ENCODE measurements at regions not wholly inside any gene's neighbourhood (a gene's known extent, or its start where the extent isn't known, plus 50 kb on each side); places are given as distances from the start of the nearest gene placed in this dataset.
A peak's percentile ranks its signal among the peaks of the same experiment; 100 is the strongest.

- no peak overlapping the region for H3K4me3 Mint-ChIP-seq
- no peak for DNase-seq (ENCODE audit: low spot score in 2 of 2)
- peaks cover 9% of the 10 kb centered on the region for H3K9me3 Mint-ChIP-seq
- H3K36me3 Mint-ChIP-seq: no peaks in the 10 kb centered on the region
- H3K4me1 Mint-ChIP-seq: no peaks in the 10 kb centered on the region
- ATAC-seq: no peak
- H3K27ac Mint-ChIP-seq: no peak overlapping the region
Observed at GRCh38 chr13:84553227-84553626, 671.0 kb upstream of the SLITRK1 start.

DNA sequence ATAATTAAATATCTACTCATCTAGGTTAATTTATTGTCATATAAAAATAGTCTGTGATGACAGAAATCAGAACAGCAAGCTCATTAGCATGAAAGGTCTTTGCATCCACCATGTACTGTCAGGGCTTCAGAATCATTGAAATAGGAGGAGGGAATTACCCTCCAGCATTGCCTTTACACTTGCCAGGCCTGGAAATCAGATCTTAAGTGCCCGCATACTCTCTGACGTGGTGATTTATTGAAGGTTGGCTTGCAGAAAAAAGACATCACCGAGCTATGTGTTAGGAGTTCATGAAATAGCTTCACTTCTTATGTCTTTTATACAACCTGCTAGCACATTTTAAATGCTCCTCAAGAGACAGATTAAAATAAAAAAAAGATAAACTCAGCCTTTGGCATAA lies 661.7 kb upstream of the SLITRK1 start:
- no peaks in the 10 kb centered on the region for H3K4me1 Mint-ChIP-seq

GRCh38 chr13:84542348-84542747 lies 660.1 kb upstream of the SLITRK1 start:
- H3K4me3 Mint-ChIP-seq: no peak overlapping the region
- no peaks in the 10 kb centered on the region for H3K9me3 Mint-ChIP-seq
- H3K27ac Mint-ChIP-seq: no peak overlapping the region
- H3K4me1 Mint-ChIP-seq: no peaks in the 10 kb centered on the region
- ATAC-seq: no peak
- H3K36me3 Mint-ChIP-seq: no peaks in the 10 kb centered on the region
- no peak for DNase-seq (ENCODE audit: low spot score in 2 of 2)

More for the DNA sequence above, 661.7 kb upstream of the SLITRK1 start:
- Mint-ChIP-seq H3K4me3 (no peak overlapping the region), H3K9me3 (no peaks in the 10 kb centered on the region), H3K36me3 (no peaks in the 10 kb centered on the region), H3K27ac (no peak overlapping the region)
- DNase-seq (ENCODE audit: low spot score in 2 of 2): no peak
- ATAC-seq: no peak

GRCh38 chr13:84536906-84537305 lies 654.6 kb upstream of the SLITRK1 start:
- H3K27ac Mint-ChIP-seq: no peak overlapping the region
- no peaks in the 10 kb centered on the region for H3K4me1 Mint-ChIP-seq
- no peak for DNase-seq (ENCODE audit: low spot score in 2 of 2)
- H3K9me3 Mint-ChIP-seq: no peaks in the 10 kb centered on the region
- H3K36me3 Mint-ChIP-seq: no peaks in the 10 kb centered on the region
- no peak overlapping the region for H3K4me3 Mint-ChIP-seq
- no peak for ATAC-seq

DNA sequence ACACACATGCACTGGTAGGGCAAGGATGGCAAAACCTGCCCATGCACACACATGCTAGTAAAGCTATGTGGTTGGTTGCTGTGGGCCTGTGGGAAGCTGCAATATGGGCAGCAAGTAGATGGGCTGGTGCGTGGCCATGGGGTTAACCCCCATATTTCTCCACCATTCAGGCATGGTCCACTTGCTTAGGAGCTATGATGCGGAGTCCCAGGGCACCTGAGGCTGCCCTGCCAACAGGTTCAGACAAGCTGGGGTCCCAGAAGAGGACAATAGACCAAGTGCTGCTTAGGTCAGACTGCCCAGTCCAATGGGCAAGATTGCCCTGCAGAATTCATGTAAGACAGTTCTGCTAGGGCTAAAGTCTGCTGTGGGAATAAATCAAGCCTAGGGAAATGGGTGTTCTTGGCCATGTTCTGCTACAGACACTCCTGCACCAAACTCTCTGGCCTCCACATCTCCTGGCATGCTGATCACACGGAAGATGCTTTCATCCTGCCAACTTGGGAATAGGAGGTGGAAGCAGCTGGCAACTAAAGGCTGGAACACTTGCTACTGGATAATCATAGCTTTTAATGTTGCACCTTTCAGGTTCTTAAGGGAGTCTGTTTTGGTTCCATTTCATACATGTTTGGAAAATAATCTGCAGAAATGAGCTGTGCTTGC lies 646.3 kb upstream of the SLITRK1 start:
- DNase-seq (ENCODE audit: low spot score in 2 of 2) (no peak), ATAC-seq (peak; percentile 39)
- Mint-ChIP-seq H3K9me3 (no peaks in the 10 kb centered on the region), H3K36me3 (no peaks in the 10 kb centered on the region), H3K27ac (no peak overlapping the region), H3K4me1 (no peaks in the 10 kb centered on the region), H3K4me3 (no peak overlapping the region)

- no peak overlapping the region for H3K27ac Mint-ChIP-seq
- H3K4me1 Mint-ChIP-seq: no peaks in the 10 kb centered on the region
- no peak for DNase-seq (ENCODE audit: low spot score in 2 of 2)
- no peak overlapping the region for H3K4me3 Mint-ChIP-seq
- no peaks in the 10 kb centered on the region for H3K36me3 Mint-ChIP-seq
- ATAC-seq: no peak
- H3K9me3 Mint-ChIP-seq: peaks cover 3% of the 10 kb centered on the region
Observed at GRCh38 chr13:84525865-84526264, 643.6 kb upstream of the SLITRK1 start.

DNA sequence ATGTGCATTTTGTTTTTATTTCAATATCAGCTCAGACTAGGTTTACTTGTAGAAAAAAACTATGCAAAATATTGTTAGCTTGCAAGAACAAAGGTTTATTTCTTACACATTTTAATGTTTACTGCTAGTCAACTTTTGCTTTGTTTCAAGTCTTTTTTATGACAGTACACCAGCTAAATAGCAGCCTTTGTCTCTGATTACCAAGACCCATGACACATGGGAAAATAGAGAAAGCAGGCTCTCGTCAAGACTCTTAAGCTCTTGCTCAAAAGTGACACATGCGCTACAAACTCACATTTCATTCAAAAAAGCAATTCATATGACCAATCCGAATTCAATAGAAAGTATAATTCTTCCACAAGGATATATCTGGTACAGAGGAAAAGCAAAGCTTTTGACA lies 642.3 kb upstream of the SLITRK1 start:
- Mint-ChIP-seq H3K4me3 (no peak overlapping the region), H3K9me3 (peaks cover 3% of the 10 kb centered on the region), H3K27ac (no peak overlapping the region), H3K36me3 (no peaks in the 10 kb centered on the region), H3K4me1 (no peaks in the 10 kb centered on the region)
- ATAC-seq (no peak), DNase-seq (ENCODE audit: low spot score in 2 of 2) (no peak)

GRCh38 chr13:84500016-84500415 lies 617.7 kb upstream of the SLITRK1 start:
- Mint-ChIP-seq H3K27ac (no peak overlapping the region), H3K4me1 (no peaks in the 10 kb centered on the region), H3K36me3 (no peaks in the 10 kb centered on the region), H3K4me3 (no peak overlapping the region), H3K9me3 (peaks cover 8% of the 10 kb centered on the region)
- ATAC-seq (no peak), DNase-seq (ENCODE audit: low spot score in 2 of 2) (no peak)

- ATAC-seq: no peak
- Mint-ChIP-seq H3K4me1 (no peaks in the 10 kb centered on the region), H3K9me3 (peaks cover 5% of the 10 kb centered on the region), H3K4me3 (no peak overlapping the region), H3K36me3 (no peaks in the 10 kb centered on the region), H3K27ac (no peak overlapping the region)
- no peak for DNase-seq (ENCODE audit: low spot score in 2 of 2)
Observed at GRCh38 chr13:84497613-84498012, 615.3 kb upstream of the SLITRK1 start.

- H3K4me1 Mint-ChIP-seq: no peaks in the 10 kb centered on the region
- ATAC-seq (no peak), DNase-seq (ENCODE audit: low spot score in 2 of 2) (no peak)
- no peaks in the 10 kb centered on the region for H3K9me3 Mint-ChIP-seq
- H3K27ac Mint-ChIP-seq: no peak overlapping the region
- H3K4me3 Mint-ChIP-seq: no peak overlapping the region
- H3K36me3 Mint-ChIP-seq: no peaks in the 10 kb centered on the region
Observed at GRCh38 chr13:84491952-84492351, 609.7 kb upstream of the SLITRK1 start.

GRCh38 chr13:84487752-84488151 lies 605.5 kb upstream of the SLITRK1 start:
- DNase-seq (ENCODE audit: low spot score in 2 of 2) (no peak), ATAC-seq (no peak)
- Mint-ChIP-seq H3K4me3 (no peak overlapping the region), H3K4me1 (no peaks in the 10 kb centered on the region), H3K36me3 (no peaks in the 10 kb centered on the region), H3K27ac (no peak overlapping the region), H3K9me3 (no peaks in the 10 kb centered on the region)

DNA sequence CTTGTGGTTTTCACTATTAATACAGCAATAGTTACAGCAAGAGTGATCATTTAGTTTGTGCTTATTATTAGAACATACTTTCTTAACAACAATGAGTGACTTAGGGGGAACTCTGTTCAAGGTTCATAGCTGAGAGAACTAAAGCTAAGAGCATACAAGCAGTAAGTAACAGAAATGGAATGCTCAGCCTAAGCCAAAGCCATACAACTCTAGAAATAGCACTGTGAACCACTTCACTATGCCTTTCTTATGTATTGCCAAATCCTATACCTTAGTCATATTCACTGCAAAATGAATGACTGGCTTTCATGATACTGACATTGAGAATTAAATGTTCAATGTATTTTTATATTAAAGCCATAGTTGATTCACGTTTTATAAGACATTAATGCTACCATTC lies 599.7 kb upstream of the SLITRK1 start:
- Mint-ChIP-seq H3K4me3 (no peak overlapping the region), H3K27ac (no peak overlapping the region), H3K36me3 (no peaks in the 10 kb centered on the region), H3K4me1 (no peaks in the 10 kb centered on the region), H3K9me3 (no peaks in the 10 kb centered on the region)
- ATAC-seq (no peak), DNase-seq (ENCODE audit: low spot score in 2 of 2) (no peak)

DNA sequence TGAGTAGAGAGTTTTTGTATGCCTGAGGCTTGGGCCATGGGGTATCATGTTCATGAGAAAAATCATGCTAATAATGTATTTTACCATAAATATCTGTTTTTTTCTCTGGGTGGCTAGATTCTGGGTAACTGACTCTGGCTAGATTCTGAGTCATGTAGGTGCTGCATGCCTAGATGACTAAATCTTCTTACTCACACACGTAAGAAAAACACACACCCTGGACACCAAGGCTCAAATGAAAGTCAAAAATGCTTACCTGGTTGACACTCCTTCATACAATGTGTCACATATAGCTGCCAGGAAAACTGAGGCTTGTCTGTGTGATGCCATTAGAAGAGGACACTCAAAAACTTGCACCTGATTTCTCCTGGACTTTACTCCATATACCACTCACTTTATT lies 597.4 kb upstream of the SLITRK1 start:
- Mint-ChIP-seq H3K9me3 (no peaks in the 10 kb centered on the region), H3K27ac (no peak overlapping the region), H3K4me3 (no peak overlapping the region), H3K36me3 (no peaks in the 10 kb centered on the region), H3K4me1 (no peaks in the 10 kb centered on the region)
- ATAC-seq (no peak), DNase-seq (ENCODE audit: low spot score in 2 of 2) (no peak)

- Mint-ChIP-seq H3K4me3 (no peak overlapping the region), H3K27ac (no peak overlapping the region), H3K9me3 (no peaks in the 10 kb centered on the region), H3K36me3 (no peaks in the 10 kb centered on the region), H3K4me1 (no peaks in the 10 kb centered on the region)
- no peak for ATAC-seq
- DNase-seq (ENCODE audit: low spot score in 2 of 2): no peak
Observed at GRCh38 chr13:84470528-84470927, 588.3 kb upstream of the SLITRK1 start.

- Mint-ChIP-seq H3K4me1 (no peaks in the 10 kb centered on the region), H3K4me3 (no peak overlapping the region), H3K9me3 (peaks cover 2% of the 10 kb centered on the region), H3K36me3 (no peaks in the 10 kb centered on the region), H3K27ac (no peak overlapping the region)
- ATAC-seq (no peak), DNase-seq (ENCODE audit: low spot score in 2 of 2) (no peak)
Observed at GRCh38 chr13:84466461-84466860, 584.2 kb upstream of the SLITRK1 start.

- no peak for ATAC-seq
- H3K4me1 Mint-ChIP-seq: no peaks in the 10 kb centered on the region
- no peaks in the 10 kb centered on the region for H3K36me3 Mint-ChIP-seq
- no peak overlapping the region for H3K4me3 Mint-ChIP-seq
- H3K27ac Mint-ChIP-seq: no peak overlapping the region
- no peak for DNase-seq (ENCODE audit: low spot score in 2 of 2)
- peaks cover 2% of the 10 kb centered on the region for H3K9me3 Mint-ChIP-seq
Observed at GRCh38 chr13:84460989-84461388, 578.7 kb upstream of the SLITRK1 start.
